Glomerular endothelial cell (primary cell): ENCODE measurements at regions not wholly inside any gene's neighbourhood (a gene's known extent, or its start where the extent isn't known, plus 50 kb on each side); places are given as distances from the start of the nearest gene placed in this dataset.
A peak's percentile ranks its signal among the peaks of the same experiment; 100 is the strongest.

Experiments
- DNase-seq: peaks from one replicate; pipeline ENCODE4 v3.0.0-alpha.2; 2011; ENCODE audit warnings: low read depth, low spot score; ENCODE audit errors: extremely low read depth

DNA sequence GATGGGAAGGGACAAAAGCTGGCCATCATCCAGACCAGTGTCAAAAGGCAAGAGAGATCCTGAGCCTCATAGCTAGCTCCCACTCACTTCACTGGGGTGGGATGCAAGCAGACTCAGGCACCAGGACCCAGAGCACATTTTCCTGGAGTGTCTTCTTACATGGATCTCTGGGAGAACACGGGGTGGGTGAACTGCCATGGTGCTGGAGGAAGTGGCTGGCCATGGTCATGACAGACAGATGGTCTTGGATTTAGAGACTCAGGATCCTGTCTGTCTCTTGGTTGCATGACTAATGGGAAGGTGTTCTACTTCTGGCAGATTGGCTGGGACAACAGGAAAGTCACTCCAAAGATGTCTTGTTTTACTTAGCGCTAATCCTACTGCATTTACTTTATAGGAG lies 311.5 kb downstream of the ATP23 start:
- no peak for DNase-seq

GRCh38 chr12:58253663-58254062 lies 312.3 kb downstream of the ATP23 start:
- no peak for DNase-seq

DNA sequence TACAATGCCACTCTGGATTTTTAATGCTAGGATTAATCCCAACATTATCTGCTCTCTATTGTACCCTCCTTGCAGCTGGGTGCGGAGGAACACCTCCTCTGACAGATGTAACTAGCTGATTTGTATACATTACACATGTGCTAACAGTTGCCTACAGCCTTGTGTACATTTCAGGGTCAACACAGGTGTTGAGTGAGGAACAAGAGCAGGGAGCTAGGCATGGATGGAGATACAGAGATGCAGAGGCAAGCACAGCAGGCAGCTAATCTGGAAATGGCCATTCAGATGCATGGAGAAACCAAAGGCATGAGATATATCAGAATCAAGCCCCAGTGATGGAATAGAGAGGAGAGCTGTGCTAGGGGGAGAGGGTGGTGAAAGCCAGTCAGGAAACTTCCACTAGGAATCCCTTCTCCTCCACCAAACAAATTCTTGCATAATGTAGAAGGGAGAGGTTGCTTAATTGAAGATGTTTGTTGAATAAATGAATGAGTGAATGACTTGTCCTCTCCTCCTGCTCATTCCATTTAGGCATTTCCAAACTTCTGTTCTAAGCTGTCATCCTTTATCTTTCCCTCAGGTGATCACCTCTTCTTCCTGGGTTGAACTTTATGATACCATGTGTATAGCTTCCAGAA lies 313.2 kb downstream of the ATP23 start:
- no peak for DNase-seq

DNA sequence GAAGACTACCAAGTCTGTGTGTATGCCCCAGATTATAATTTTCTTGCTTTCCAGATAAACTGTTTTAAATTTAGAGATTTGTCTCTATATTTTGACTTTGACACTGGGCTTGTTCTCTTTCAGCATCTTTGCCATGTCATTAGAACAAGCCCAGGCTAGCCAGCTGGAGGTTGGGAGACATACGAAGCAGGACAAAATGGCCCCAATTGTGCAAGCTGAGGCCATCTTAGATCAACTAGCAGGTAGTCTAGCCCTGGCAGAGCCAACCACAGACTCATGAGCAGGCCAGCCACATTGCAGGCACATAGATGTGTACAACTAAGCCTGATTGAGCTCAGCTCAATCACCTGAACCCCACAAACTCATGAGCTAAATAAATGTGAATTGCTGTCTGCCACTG lies 321.4 kb downstream of the ATP23 start:
- DNase-seq = no peak

GRCh38 chr12:58263816-58264215 lies 322.4 kb downstream of the ATP23 start:
- no peak for DNase-seq

- DNase-seq = peak; percentile 33
Measured at GRCh38 chr12:58268069-58268468, 326.7 kb downstream of the ATP23 start.

GRCh38 chr12:58269476-58269875 lies 328.1 kb downstream of the ATP23 start:
- DNase-seq = no peak

GRCh38 chr12:58270966-58271705 lies 329.8 kb downstream of the ATP23 start:
- no peak for DNase-seq

GRCh38 chr12:58272461-58272860 lies 331.1 kb downstream of the ATP23 start:
- no peak for DNase-seq

DNA sequence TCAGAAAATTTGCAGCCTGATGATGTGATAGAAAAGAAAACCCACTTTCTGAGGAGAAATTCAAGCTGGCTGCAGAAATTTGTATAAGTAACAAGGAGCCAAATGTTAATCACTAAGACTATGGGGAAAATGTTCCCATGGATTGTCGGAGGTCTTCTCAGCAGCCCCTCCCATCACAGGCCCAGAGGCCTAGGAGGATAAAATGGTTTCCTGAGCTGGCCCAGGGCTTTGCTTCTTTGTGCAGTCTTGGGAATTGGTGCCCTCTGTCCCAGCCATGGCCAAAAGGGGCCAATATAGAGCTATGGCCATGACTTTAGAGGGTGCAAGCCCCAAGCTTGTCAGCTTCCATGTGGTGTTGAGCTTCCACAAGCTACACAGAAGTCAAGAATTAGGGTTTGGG lies 335.9 kb downstream of the ATP23 start:
- DNase-seq = no peak

DNA sequence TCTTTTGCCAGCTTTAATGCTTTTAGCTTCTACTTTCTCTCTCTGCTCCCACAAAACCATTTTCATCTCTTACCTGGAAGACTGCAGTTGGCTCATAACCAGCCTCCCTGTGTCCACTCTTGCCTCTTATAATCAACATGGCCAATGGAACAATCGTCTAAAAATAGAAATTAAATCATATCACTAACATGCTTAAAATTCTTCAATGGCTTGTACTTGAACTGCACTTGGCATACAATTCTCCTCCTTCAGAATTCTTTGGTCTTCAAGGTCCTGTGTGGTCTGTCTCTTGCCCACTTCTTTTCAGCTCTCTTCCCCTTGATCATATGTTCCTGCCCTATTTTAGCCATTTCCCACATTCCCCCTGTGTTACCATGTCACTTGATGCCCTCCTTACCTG lies 342.2 kb downstream of the ATP23 start:
- no peak for DNase-seq

DNA sequence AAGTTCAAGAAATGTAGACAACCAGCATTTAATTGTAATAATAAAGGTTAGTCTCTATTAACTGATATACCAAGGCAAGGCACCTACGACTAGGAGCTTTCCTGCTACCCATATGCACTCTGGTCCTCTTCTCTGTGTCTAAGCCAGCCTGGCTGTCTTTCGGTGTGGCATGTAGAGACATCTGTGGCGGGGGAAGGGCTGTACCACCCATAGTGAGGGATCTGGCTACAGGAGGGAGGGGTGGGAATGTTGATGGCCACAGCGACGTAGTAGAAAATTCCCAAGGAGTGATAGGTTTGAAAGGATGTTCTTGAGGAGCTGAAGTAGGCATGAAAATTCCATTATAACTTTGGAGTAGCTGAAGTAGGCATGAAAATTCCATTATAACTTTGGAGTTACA lies 344.2 kb downstream of the ATP23 start:
- no peak for DNase-seq

- no peak for DNase-seq
Measured at GRCh38 chr12:58286353-58286752, 345.0 kb downstream of the ATP23 start.

DNA sequence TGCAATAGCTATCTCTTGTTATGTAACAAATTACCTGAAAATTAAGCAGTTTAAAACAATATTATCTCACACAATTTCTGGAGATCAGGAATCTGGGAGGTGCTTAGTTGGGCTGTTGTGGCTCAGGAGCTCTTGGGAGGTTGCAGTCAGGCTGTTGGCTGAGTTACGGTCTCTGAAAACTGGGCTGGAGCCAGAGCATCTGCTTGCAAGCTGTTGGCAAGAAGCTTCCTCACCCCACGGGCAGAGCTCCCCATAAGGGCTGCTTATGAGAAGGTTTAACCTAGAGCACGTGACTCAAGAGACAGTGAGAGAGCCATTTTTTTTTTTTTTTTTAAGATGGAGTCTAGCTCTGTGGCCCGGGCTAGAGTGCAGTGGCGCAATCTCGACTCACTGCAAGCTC lies 346.8 kb downstream of the ATP23 start:
- DNase-seq = no peak

GRCh38 chr12:58291106-58291505 lies 349.7 kb downstream of the ATP23 start:
- no peak for DNase-seq

DNA sequence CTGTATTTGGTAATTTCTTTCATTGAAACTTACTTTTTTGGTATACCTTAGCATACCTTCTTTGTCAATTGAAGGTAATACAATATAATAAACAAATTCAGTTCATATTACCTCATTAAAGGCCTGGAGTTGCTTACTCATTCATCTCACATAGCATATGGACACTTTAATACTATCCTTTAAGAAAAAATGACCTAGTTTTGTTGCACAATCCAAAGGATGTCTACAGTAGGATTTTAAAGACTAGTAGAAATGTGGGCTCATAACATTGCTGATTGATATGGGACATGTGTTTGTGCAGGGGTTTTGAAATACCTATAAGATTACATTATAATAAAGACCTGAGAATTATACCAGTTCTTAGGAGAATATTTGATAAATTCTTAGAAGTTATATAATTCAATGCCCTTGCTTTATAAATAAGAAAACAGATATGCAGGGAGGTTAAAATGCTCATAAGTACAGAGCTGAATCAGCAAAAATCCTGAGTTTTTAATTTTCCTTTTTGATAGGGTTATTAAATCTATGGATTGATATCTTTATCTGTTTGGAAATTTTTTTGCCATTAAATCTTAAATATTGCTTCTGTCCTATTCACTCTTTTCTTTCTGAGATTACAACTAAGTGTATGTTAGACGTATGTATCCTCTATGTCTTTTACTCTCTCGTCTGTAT lies 352.1 kb downstream of the ATP23 start:
- DNase-seq = no peak

DNA sequence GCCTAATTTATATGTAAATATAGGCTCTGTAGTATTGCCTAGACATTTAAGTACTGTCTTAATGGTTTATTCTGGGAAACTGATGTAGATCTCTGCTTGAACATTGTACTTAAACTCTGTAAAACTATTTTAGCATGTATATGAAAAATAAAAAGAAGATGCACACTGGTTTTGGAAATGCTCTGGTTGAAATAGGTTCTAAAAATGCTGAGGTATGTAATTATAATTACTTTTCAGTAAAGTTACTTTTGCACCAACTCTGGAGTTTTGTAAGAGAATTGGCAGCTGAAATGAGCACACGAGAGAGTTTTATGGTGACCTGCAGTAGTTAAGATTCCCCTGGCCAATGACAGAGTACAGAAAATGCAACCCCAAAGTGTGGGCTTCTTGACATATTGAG lies 353.9 kb downstream of the ATP23 start:
- no peak for DNase-seq

DNA sequence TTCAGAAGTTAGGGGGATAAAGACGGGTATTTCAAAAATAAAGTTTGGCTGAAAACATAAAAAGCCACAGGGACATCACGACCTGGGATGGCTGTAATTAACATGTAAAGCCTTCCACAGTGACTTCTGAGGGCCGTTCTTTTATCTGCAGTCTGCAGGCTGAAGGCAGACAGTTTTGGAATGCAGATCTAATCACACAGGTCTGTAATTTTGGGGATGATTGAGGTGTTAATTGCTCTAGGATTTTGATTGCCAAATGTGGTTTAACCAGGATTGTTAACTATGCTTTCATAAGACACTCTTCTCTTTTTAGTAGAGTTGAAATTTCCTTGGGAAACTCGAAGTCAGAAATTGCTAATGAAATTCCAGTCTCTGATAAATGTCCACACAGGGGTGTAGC lies 355.5 kb downstream of the ATP23 start:
- DNase-seq = no peak

DNA sequence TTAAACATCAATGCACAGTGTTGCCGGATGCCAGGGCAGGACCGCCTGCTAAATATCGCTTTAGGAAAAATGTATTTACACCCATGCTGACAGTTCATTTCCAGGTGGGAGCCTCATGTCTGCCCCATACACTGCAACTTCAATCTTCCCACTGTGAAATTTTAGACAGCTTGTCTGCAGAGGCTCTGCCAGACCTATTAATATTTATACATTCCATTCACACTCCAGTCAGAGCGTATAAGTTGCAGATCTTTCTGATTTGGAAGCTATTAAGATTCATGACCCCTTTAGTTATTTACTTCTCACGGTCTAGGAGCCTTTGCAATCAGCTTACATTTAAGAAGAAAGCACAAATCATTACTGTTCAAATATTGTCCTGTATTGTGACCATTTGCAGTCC lies 357.4 kb downstream of the ATP23 start:
- DNase-seq = no peak

GRCh38 chr12:58299371-58299770 lies 358.0 kb downstream of the ATP23 start:
- no peak for DNase-seq

- DNase-seq = no peak
Measured at GRCh38 chr12:58301038-58301729, 359.8 kb downstream of the ATP23 start.

DNA sequence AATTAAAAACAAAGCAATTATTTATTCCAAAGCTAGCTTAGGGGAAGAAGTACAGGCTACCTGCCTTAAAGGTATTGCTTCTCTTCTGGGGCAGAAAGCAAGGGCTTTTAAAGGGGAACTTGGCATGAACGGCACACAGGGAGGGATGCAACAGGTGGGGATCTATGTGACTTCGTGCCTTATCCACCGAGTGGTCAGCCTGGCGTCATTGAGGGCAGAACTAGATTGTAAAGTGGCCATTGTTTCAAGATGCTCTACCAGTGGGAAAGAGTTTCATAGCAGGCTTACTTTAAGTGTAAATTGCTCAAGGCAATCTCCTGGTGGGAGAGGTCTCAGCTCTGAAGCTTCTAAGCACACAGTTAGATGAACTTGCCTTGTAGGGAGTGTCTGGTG lies 360.4 kb downstream of the ATP23 start:
- no peak for DNase-seq
